ENCODE measurements at regions not wholly inside any gene's neighbourhood (a gene's known extent, or its start where the extent isn't known, plus 50 kb on each side); places are given as distances from the start of the nearest gene placed in this dataset.

- H3K4me1 ChIP-seq = no peaks in the 10 kb centered on the region
- no peak for TF ChIP-seq POLR2A (IDR thresholded peaks at IDR 0.05)
- no peak for TF ChIP-seq CTCF (IDR thresholded peaks at IDR 0.05)
- no peaks in the 10 kb centered on the region for H3K27me3 ChIP-seq
- 75 to 78% methylated on average over 9 of the region's 9 CpGs for WGBS, 2 donors
- no peak for ATAC-seq
- H3K4me3 ChIP-seq = no peak overlapping the region
- H3K27ac ChIP-seq = no peak overlapping the region
- intact Hi-C loops (cut with DNase I) = no loop called here
- no peaks in the 10 kb centered on the region for H3K36me3 ChIP-seq (replicated peaks in 1 of 2; ENCODE audit: insufficient read depth in 1 of 2, low read depth in 2 of 2)
- no peak for DNase-seq
- H3K9me3 ChIP-seq = no peaks in the 10 kb centered on the region
Observed at GRCh38 chr19:56894626-56895025, 54.1 kb upstream of the PEG3 start.

GRCh38 chr19:56896095-56896494, 55.6 kb upstream of the PEG3 start:
- WGBS, 2 donors = 77 to 85% methylated on average over 3 of the region's 3 CpGs

GRCh38 chr19:56899943-56900342, 59.4 kb upstream of the PEG3 start:
- WGBS, 2 donors = 74 to 80% methylated on average over 6 of the region's 6 CpGs
- intact Hi-C loops (cut with DNase I) = no loop called here
- Histone ChIP-seq H3K4me3 (no peak overlapping the region), H3K4me1 (no peaks in the 10 kb centered on the region), H3K36me3 (replicated peaks in 1 of 2; ENCODE audit: insufficient read depth in 1 of 2, low read depth in 2 of 2) (no peaks in the 10 kb centered on the region), H3K27ac (no peak overlapping the region), H3K9me3 (no peaks in the 10 kb centered on the region), H3K27me3 (no peaks in the 10 kb centered on the region)
- TF ChIP-seq CTCF (IDR thresholded peaks at IDR 0.05) (no peak), POLR2A (IDR thresholded peaks at IDR 0.05) (no peak)
- no peak for DNase-seq
- no peak for ATAC-seq

More at GRCh38 chr19:56896095-56896494, 55.6 kb upstream of the PEG3 start:
- Histone ChIP-seq H3K9me3 (no peaks in the 10 kb centered on the region), H3K4me1 (no peaks in the 10 kb centered on the region), H3K27me3 (no peaks in the 10 kb centered on the region), H3K36me3 (replicated peaks in 1 of 2; ENCODE audit: insufficient read depth in 1 of 2, low read depth in 2 of 2) (no peaks in the 10 kb centered on the region), H3K27ac (no peak overlapping the region), H3K4me3 (no peak overlapping the region)
- DNase-seq = no peak
- TF ChIP-seq POLR2A (IDR thresholded peaks at IDR 0.05) (no peak), CTCF (IDR thresholded peaks at IDR 0.05) (no peak)
- ATAC-seq = no peak
- intact Hi-C loops (cut with DNase I) = no loop called here

- Histone ChIP-seq H3K36me3 (replicated peaks in 1 of 2; ENCODE audit: insufficient read depth in 1 of 2, low read depth in 2 of 2) (no peaks in the 10 kb centered on the region), H3K27me3 (no peaks in the 10 kb centered on the region), H3K4me3 (no peak overlapping the region), H3K27ac (no peak overlapping the region), H3K4me1 (no peaks in the 10 kb centered on the region), H3K9me3 (no peaks in the 10 kb centered on the region)
- intact Hi-C loops (cut with DNase I) = no loop called here
- DNase-seq = no peak
- WGBS, 2 donors = 28 to 31% methylated on average over 11 to 12 of the region's 12 CpGs
- TF ChIP-seq CTCF (IDR thresholded peaks at IDR 0.05) = no peak
- no peak for TF ChIP-seq POLR2A (IDR thresholded peaks at IDR 0.05)
- ATAC-seq = no peak
Observed at GRCh38 chr19:56900573-56901097, 60.1 kb upstream of the PEG3 start.

- Histone ChIP-seq H3K27ac (no peak overlapping the region), H3K36me3 (replicated peaks in 1 of 2; ENCODE audit: insufficient read depth in 1 of 2, low read depth in 2 of 2) (no peaks in the 10 kb centered on the region), H3K27me3 (no peaks in the 10 kb centered on the region), H3K9me3 (no peaks in the 10 kb centered on the region), H3K4me1 (no peaks in the 10 kb centered on the region), H3K4me3 (no peak overlapping the region)
- whole genome bisulfite sequencing, 2 donors = 29 to 46% methylated on average over 6 of the region's 6 CpGs
- ATAC-seq = no peak
- TF ChIP-seq CTCF (IDR thresholded peaks at IDR 0.05) (no peak), POLR2A (IDR thresholded peaks at IDR 0.05) (no peak)
- intact Hi-C loops (cut with DNase I) = no loop called here
- no peak for DNase-seq
Observed at GRCh38 chr19:56905631-56906150, 65.2 kb upstream of the PEG3 start.

Measured in body of pancreas (tissue), 4 donors.